ENCODE measurements at regions not wholly inside any gene's neighbourhood (a gene's known extent, or its start where the extent isn't known, plus 50 kb on each side); places are given as distances from the start of the nearest gene placed in this dataset.

DNA sequence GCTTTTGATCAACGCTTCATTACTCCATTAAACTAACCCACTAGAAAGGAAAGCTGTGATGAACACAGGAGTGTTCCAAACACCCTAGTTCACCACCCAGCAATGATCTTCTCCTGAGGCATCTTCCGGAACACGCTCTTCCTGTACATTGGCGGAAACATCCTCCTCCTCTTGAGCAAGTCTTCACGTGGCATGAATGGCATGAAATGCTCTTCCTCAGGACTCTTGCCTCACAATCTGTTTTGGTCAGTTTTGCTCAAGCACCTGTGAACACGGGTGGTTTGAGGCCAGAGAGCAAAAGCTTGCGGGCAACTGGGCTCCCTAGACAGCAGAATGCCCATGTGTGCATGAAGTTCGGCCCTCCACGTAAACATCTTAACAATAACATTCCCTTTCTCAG lies 734.2 kb upstream of the SALL3 start:
- TF ChIP-seq, protein P1, sequence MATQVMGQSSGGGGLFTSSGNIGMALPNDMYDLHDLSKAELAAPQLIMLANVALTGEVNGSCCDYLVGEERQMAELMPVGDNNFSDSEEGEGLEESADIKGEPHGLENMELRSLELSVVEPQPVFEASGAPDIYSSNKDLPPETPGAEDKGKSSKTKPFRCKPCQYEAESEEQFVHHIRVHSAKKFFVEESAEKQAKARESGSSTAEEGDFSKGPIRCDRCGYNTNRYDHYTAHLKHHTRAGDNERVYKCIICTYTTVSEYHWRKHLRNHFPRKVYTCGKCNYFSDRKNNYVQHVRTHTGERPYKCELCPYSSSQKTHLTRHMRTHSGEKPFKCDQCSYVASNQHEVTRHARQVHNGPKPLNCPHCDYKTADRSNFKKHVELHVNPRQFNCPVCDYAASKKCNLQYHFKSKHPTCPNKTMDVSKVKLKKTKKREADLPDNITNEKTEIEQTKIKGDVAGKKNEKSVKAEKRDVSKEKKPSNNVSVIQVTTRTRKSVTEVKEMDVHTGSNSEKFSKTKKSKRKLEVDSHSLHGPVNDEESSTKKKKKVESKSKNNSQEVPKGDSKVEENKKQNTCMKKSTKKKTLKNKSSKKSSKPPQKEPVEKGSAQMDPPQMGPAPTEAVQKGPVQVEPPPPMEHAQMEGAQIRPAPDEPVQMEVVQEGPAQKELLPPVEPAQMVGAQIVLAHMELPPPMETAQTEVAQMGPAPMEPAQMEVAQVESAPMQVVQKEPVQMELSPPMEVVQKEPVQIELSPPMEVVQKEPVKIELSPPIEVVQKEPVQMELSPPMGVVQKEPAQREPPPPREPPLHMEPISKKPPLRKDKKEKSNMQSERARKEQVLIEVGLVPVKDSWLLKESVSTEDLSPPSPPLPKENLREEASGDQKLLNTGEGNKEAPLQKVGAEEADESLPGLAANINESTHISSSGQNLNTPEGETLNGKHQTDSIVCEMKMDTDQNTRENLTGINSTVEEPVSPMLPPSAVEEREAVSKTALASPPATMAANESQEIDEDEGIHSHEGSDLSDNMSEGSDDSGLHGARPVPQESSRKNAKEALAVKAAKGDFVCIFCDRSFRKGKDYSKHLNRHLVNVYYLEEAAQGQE (IDR thresholded peaks at IDR 0.05; ENCODE audit: insufficient read depth in 1 of 2, low read depth in 2 of 2, low read length in 2 of 2): no peak
- TF ChIP-seq POLR2AphosphoS5 (IDR thresholded peaks at IDR 0.05; ENCODE audit: low read depth, low read length) (no peak), SIN3A (IDR thresholded peaks at IDR 0.05; ENCODE audit: borderline replicate concordance, insufficient read depth, low read length) (no peak)
